OCI-M1 (cell line): ENCODE measurements at regions not wholly inside any gene's neighbourhood (a gene's known extent, or its start where the extent isn't known, plus 50 kb on each side); places are given as distances from the start of the nearest gene placed in this dataset.

Experiments used
- DNase-seq: peaks from one replicate; lab custom pipeline; 2025; lab: John Stamatoyannopoulos, UW

DNA sequence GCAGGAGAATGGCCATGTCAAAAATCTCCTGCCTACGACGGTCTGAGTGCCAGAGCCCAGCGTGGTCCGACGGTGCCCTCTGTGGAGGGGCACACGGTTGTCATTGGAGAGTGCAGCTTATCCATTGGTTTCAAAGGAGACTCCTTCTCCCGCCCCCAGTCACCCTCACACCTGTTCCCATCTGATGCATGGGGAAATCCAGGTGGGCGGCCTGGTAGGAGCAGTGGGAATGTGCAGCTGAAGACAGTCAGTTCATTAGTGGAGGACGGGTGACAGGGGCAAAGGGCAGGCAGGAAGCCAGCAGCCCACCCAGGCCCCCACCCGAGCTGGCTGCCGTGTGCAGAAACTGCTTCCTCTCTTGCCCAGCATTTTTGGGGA, 162.3 kb downstream of the IRF8 start:
- DNase-seq = no peak

- DNase-seq = no peak
Observed at GRCh38 chr16:86061721-86062120, 162.8 kb downstream of the IRF8 start.

DNA sequence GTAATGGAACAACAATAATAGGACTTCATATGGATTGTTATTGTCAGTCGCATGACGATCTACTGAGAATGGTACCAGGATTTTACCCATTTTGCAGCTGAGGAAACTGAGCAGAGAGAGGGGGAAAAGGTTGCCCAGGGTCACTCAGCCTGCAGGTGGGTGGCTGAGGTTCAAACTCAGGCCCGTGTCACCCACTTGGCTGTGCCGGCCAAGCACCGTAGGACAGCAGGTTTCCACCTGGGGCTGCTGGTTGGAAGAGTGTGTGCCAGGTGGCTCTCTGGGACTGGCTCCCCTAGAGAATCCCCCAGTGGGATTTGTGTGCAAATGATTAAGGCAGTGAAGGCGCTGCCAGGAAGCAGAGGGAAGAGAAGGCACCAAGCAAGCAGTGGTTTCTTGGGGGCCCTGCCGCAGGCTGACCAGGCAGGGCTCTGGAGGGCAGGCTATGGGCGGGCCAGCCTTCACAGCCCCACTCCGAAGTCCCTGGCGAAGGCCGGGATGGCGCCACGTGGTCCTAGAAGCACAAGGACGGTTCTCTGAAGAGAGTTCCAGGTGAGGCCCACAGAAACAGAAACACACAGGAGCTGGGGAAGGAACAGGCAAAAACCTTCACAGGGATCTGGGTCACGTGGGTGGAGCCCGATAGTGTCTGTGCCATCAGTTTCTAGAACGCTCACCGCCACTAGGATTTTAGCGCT, 163.5 kb downstream of the IRF8 start:
- no peak for DNase-seq

GRCh38 chr16:86063760-86064405, 164.9 kb downstream of the IRF8 start:
- no peak for DNase-seq

- no peak for DNase-seq
Observed at GRCh38 chr16:86064431-86065250, 165.7 kb downstream of the IRF8 start.

DNA sequence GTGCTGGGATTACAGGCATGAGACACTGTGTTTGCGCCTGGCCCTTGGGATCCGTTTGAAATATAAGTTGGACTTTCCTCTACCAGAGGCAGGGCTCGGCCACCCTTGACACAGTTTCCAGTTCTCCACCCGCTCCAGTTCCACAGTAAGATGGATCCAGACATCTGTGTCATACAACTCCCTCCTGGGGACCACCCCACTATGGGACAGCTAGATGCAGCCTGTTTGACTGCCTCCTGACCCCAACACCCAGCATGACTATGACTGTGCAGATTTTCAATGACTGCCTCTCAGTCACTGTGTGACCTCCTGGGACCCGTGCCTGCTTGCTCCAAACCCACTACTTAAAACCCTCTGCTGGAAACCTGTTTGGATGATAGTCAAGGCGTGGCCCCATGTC, 166.7 kb downstream of the IRF8 start:
- no peak for DNase-seq

DNA sequence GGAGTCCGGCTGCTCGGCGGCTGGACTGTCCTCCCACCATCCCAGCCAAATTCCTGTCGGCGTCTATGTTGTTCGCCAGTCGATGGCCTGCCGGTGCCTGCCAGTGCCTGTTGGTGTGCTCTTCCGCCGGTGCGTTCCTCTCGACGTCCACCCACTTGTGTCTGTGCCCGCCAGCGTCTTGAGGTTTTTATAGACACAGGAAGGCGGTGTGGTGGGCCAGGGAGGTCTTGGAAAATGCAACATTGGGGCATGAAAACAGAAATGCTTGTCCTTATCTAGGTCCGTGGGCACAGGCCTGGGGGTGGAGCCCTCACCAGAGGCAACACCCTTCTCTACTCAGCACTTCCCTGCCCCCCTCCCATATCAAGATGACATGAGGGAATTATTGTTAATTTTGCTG, 167.8 kb downstream of the IRF8 start:
- DNase-seq = no peak

DNA sequence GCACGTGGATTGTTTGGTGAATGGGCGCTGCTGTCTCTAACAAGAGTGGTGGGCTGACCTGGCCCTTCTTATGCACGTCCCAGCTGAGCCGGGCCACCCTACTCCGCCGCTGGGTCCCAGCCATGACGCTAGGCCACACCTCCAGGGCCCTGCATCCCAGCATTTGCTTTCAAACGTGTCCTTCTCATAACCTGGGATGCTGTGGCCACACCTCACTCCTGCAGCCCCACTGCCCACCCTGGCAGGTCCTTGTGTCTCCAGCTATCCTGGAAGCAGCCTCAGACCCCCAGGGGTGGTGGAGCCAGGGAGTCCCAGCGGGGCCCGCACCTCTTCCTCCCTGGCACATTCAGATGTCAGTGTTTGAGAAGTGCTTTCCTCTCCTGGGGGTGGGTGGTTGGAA, 168.6 kb downstream of the IRF8 start:
- DNase-seq = no peak

- no peak for DNase-seq
Observed at GRCh38 chr16:86067936-86068335, 169.0 kb downstream of the IRF8 start.

DNA sequence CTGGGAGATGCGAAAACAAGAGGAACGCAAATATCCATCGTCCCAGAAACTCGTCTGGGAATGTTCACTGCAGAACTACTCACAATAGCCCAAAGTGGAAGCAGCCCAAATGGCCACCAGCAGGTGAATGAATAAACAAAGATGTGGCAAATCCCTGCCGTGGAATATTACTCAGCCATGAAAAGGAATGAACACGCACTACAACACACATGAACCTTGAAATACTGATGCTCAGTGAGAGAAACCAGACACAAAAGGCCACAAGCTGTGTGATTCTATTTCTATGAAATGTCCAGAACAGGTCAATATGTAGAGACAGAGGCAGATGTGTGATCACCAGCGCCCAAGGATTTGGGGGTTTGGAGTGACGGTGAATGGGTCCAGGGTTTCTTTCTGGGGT, 169.8 kb downstream of the IRF8 start:
- DNase-seq = no peak

DNA sequence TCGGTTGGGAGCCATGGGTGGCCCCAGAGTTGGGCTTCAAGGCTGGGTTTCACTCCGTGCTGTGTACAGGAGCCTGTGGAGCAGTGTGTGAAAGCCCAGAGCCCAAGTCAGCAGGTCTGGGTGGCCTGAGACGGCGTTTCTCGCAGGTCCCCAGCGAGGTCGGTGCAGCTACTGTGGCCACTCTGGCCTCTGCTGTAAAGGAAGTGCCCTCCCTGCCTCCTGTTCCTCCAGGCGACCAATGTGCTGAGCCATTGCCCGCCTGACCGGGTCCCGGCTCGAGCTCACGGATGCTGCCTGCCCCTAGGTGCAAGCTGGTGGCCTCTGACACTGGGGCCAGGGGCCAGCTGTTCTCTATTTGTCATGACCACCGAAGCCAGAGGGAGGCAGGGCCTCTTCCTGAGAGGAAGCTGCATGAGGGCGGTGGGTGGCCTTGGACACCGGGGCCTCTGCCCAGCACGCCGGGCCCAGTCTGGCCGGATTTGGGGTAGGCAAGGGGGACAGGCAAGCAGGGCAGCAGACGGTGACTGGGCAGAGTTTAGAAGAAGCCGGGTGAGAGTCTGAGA, 170.9 kb downstream of the IRF8 start:
- no peak for DNase-seq

GRCh38 chr16:86070484-86070883, 171.5 kb downstream of the IRF8 start:
- no peak for DNase-seq

DNA sequence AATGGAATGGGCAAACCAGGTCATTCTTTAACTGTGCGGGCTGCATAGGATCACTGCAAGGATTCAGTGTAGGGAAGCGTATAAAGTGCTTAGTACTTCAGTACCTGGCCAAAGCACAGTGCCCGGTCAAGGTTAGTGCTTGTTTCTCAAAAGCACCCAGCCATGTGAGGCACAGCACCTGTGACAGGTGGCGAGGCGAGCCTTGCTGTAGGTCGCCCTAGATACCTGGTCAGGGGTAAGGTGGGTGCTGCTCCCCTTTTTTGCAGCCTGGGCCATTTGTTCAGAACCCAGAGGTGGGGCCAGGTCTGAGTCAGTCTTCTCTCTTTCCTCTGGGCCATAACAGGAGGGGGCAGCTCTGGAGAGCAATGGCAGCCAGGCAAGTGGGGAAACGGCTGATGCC, 172.0 kb downstream of the IRF8 start:
- no peak for DNase-seq

GRCh38 chr16:86071611-86072240, 172.8 kb downstream of the IRF8 start:
- no peak for DNase-seq

DNA sequence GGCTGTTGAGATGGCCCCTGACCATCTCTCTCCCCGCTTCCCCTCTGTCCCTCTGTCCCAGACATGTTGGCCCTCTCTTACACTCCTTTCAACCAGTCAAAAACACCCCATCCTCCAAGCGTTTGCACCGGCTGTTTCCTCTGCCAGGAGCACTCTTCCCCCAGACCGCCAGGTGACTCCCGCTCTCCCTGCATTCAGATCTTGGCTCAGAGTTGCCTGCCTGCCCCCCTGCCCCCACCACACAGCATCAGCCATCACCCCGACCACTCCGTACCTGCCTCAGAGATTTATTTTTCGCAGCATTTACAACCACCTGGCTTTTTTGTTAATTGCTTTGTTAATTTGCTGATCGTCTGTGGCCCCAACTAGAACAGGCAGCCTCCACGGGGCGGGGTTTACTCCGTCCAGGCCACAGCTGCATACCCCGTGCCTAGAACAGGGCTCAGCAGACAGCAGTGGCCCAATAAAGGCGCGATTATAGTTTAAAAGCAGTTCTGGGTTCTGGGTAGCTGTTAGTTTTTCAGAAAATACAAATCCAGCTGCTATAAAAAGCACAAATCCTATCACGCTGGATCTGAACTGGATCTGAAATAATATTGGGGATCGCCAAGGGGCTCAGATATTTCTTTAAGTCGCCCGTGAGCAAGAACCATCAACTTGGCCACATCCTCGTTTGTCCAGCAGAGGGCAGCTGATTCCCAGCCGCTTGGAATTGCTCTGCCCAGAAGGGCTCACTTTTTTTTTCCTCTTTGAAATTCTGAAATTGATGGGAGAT, 173.6 kb downstream of the IRF8 start:
- DNase-seq = peak; percentile 78

- no peak for DNase-seq
Observed at GRCh38 chr16:86073103-86073625, 174.2 kb downstream of the IRF8 start.

DNA sequence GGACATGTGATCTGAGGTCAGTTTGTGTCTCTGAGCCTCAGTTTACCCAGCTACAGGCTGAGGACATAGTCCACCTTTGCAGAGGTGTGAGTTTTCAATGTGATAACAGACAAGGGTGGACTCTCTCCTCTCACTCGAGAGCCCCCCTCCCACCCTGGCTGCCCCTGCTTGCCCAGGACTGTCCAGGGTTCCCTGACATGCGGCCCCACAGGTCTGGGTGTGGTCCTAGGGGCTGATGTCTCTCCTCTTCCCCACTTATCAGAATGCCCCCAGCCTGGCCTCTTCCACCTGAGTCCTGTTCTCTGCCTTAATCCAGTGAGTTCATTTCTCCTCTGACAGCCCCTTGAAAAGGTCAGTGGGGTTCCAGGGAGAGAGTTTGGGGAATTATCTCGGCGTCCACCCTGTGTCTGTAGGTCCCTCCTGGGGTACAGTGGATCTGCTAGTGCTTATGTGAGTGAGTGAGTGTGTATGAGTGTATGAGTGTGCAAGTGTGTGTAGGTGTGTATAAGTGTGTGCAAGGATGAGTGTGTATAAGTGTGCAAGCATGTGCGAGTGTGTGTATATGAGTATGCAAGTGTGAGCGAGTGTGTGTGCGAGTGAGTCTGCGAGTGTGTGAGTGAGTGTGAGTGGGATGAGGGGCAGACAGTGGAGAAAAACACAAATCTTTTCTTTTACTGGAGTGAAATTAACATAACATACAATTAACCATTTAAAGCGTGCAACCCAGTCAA, 175.0 kb downstream of the IRF8 start:
- DNase-seq = no peak

DNA sequence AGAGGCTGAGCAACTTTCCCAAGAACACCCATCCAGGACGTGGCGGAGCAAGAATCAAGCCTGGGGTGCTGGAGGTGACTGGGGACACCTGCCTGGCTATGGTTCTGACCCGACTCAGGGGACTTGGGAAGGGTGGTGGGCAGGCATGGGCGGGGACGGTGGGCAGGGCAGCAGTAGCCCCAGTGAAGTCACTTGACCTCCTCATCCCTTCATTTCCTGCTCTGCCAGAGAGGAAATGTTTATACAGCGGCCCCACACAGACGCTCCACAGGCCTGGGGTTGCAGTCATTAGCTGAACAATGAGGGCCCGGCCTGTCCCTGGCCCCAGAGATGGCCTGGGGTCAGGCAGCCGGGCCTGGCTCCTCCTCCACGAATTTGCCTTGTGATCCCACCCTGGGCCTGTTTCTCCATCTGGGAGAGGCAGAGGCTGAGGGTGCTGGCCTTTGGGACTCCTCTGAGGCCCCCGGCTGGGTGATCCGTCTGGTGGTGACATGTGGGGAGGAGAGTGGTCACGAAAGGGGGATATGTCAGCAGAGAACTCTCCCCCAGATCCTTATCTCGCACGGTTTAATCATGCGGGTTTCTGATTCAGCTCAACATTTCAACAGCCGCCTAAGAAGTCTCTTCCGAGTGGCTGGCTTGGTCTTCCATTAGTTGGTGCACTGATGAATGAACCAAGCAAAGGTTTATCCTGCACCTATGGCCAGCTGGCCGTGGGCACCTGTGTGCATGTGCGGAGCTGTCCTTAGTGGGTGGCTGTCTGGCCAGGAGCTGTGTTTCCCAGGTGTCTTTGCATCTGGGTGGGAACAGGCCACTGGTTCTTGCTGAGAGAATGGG, 175.9 kb downstream of the IRF8 start:
- DNase-seq = no peak

DNA sequence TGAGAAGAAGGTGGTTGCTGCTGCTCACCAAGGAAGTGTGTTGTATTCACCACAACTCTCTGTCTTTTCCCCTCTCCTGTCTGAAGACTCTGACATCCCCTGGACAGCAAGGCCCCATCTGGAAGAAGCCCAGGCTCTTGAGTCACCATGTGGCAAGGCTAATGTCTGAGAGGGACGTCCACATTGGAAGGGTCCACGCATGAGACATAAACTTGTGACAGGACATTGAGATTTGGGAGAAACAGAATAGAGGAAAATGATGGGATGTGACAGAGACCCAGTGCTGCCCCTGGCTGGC, 176.5 kb downstream of the IRF8 start:
- DNase-seq = no peak

GRCh38 chr16:86075839-86076440, 177.0 kb downstream of the IRF8 start:
- no peak for DNase-seq
